Activated T-helper 17 cell treated with anti-CD3 and anti-CD28 coated beads, Interleukin-2, amount 50 U/mL, for 72 hours (primary cell): ENCODE measurements at regions not wholly inside any gene's neighbourhood (a gene's known extent, or its start where the extent isn't known, plus 50 kb on each side); places are given as distances from the start of the nearest gene placed in this dataset.
"Not testable (repeated sequence)": the region's sequence is repeated elsewhere in the genome, so short reads cannot be mapped to it uniquely, and the experiment has no call there.

Experiments used
- ATAC-seq: fragments of 150-1000 bp; cut with Tn5 transposase; replicated peaks from 2 replicates; pipeline ENCODE4 v1.10.0; 2021; ENCODE audit warnings: mild to moderate bottlenecking, moderate library complexity
- H3K27ac Mint-ChIP-seq: one replicate; pipeline ENCODE4 v1.8.0; 2022; ENCODE audit warnings: mixed read lengths
- H3K27me3 Mint-ChIP-seq: one replicate; pipeline ENCODE4 v1.8.0; 2022; ENCODE audit warnings: mixed read lengths
- H3K36me3 Mint-ChIP-seq: one replicate; pipeline ENCODE4 v1.8.0; 2022; ENCODE audit warnings: low read depth, mild to moderate bottlenecking, mixed read lengths
- H3K4me1 Mint-ChIP-seq: one replicate; pipeline ENCODE4 v1.8.0; 2022; ENCODE audit warnings: mixed read lengths
- H3K4me3 Mint-ChIP-seq: one replicate; pipeline ENCODE4 v1.8.0; 2022; ENCODE audit warnings: mild to moderate bottlenecking, mixed read lengths
- H3K9me3 Mint-ChIP-seq: one replicate; pipeline ENCODE4 v1.8.0; 2022; ENCODE audit warnings: mixed read lengths

- H3K4me3 Mint-ChIP-seq = no peak overlapping the region
- ATAC-seq = no peak
- H3K4me1 Mint-ChIP-seq = no peaks in the 10 kb centered on the region
- H3K36me3 Mint-ChIP-seq = no peaks in the 10 kb centered on the region
- H3K27ac Mint-ChIP-seq = no peak overlapping the region
- H3K9me3 Mint-ChIP-seq = peaks cover 22% of the 10 kb centered on the region
- no peaks in the 10 kb centered on the region for H3K27me3 Mint-ChIP-seq
These were observed 612.3 kb downstream of the KCNH5 start for GRCh38 chr14:62432955-62433354.

- Mint-ChIP-seq H3K4me3 (no peak overlapping the region), H3K27ac (no peak overlapping the region), H3K4me1 (no peaks in the 10 kb centered on the region), H3K36me3 (no peaks in the 10 kb centered on the region), H3K27me3 (no peaks in the 10 kb centered on the region), H3K9me3 (peaks cover 31% of the 10 kb centered on the region)
- no peak for ATAC-seq
These were observed 609.0 kb downstream of the KCNH5 start for GRCh38 chr14:62436261-62436660.

- Mint-ChIP-seq H3K4me3 (no peak overlapping the region), H3K36me3 (no peaks in the 10 kb centered on the region), H3K4me1 (no peaks in the 10 kb centered on the region), H3K9me3 (peaks cover 19% of the 10 kb centered on the region), H3K27ac (no peak overlapping the region), H3K27me3 (no peaks in the 10 kb centered on the region)
- no peak for ATAC-seq
These were observed 606.0 kb downstream of the KCNH5 start for GRCh38 chr14:62439210-62439609.

- Mint-ChIP-seq H3K27me3 (no peaks in the 10 kb centered on the region), H3K36me3 (no peaks in the 10 kb centered on the region), H3K4me3 (no peak overlapping the region), H3K27ac (no peak overlapping the region), H3K4me1 (no peaks in the 10 kb centered on the region), H3K9me3 (peaks cover 9% of the 10 kb centered on the region)
- no peak for ATAC-seq
These were observed 601.5 kb downstream of the KCNH5 start for GRCh38 chr14:62443796-62444195.

- H3K4me1 Mint-ChIP-seq = no peaks in the 10 kb centered on the region
These were observed 599.7 kb downstream of the KCNH5 start for GRCh38 chr14:62445570-62445969.

GRCh38 chr14:62451221-62451620 lies 594.0 kb downstream of the KCNH5 start:
- H3K27ac Mint-ChIP-seq = no peak overlapping the region
- peaks cover 3% of the 10 kb centered on the region for H3K9me3 Mint-ChIP-seq
- no peaks in the 10 kb centered on the region for H3K36me3 Mint-ChIP-seq
- no peaks in the 10 kb centered on the region for H3K4me1 Mint-ChIP-seq
- H3K27me3 Mint-ChIP-seq = no peaks in the 10 kb centered on the region
- no peak overlapping the region for H3K4me3 Mint-ChIP-seq
- ATAC-seq = no peak

More at GRCh38 chr14:62445570-62445969, 599.7 kb downstream of the KCNH5 start:
- no peak overlapping the region for H3K27ac Mint-ChIP-seq
- no peaks in the 10 kb centered on the region for H3K9me3 Mint-ChIP-seq
- no peak overlapping the region for H3K4me3 Mint-ChIP-seq
- ATAC-seq = no peak
- H3K36me3 Mint-ChIP-seq = no peaks in the 10 kb centered on the region
- no peaks in the 10 kb centered on the region for H3K27me3 Mint-ChIP-seq

- H3K27ac Mint-ChIP-seq = no peak overlapping the region
- no peaks in the 10 kb centered on the region for H3K4me1 Mint-ChIP-seq
- no peak for ATAC-seq
- peaks cover 7% of the 10 kb centered on the region for H3K9me3 Mint-ChIP-seq
- H3K4me3 Mint-ChIP-seq = no peak overlapping the region
- H3K36me3 Mint-ChIP-seq = no peaks in the 10 kb centered on the region
- H3K27me3 Mint-ChIP-seq = no peaks in the 10 kb centered on the region
These were observed 592.0 kb downstream of the KCNH5 start for GRCh38 chr14:62453226-62453625.

GRCh38 chr14:62455446-62455845 lies 589.8 kb downstream of the KCNH5 start:
- H3K4me3 Mint-ChIP-seq = no peak overlapping the region
- no peaks in the 10 kb centered on the region for H3K4me1 Mint-ChIP-seq
- no peak for ATAC-seq
- H3K27ac Mint-ChIP-seq = no peak overlapping the region
- no peaks in the 10 kb centered on the region for H3K36me3 Mint-ChIP-seq
- no peaks in the 10 kb centered on the region for H3K27me3 Mint-ChIP-seq
- peaks cover 7% of the 10 kb centered on the region for H3K9me3 Mint-ChIP-seq

- no peaks in the 10 kb centered on the region for H3K4me1 Mint-ChIP-seq
- H3K36me3 Mint-ChIP-seq = no peaks in the 10 kb centered on the region
- H3K4me3 Mint-ChIP-seq = no peak overlapping the region
- H3K9me3 Mint-ChIP-seq = peaks cover 7% of the 10 kb centered on the region
- no peak for ATAC-seq
- no peaks in the 10 kb centered on the region for H3K27me3 Mint-ChIP-seq
- no peak overlapping the region for H3K27ac Mint-ChIP-seq
These were observed 582.3 kb downstream of the KCNH5 start for GRCh38 chr14:62462988-62463387.

GRCh38 chr14:62468946-62469345 lies 576.3 kb downstream of the KCNH5 start:
- ATAC-seq = no peak
- H3K4me3 Mint-ChIP-seq = no peak overlapping the region
- peaks cover 10% of the 10 kb centered on the region for H3K9me3 Mint-ChIP-seq
- H3K36me3 Mint-ChIP-seq = no peaks in the 10 kb centered on the region
- no peaks in the 10 kb centered on the region for H3K4me1 Mint-ChIP-seq
- no peaks in the 10 kb centered on the region for H3K27me3 Mint-ChIP-seq
- H3K27ac Mint-ChIP-seq = no peak overlapping the region

GRCh38 chr14:62470935-62471334 lies 574.3 kb downstream of the KCNH5 start:
- H3K27ac Mint-ChIP-seq = no peak overlapping the region
- H3K36me3 Mint-ChIP-seq = no peaks in the 10 kb centered on the region
- H3K9me3 Mint-ChIP-seq = peaks cover 8% of the 10 kb centered on the region

GRCh38 chr14:62491146-62491545 lies 554.1 kb downstream of the KCNH5 start:
- H3K27ac Mint-ChIP-seq = no peak overlapping the region
- H3K9me3 Mint-ChIP-seq = peaks cover 11% of the 10 kb centered on the region
- H3K36me3 Mint-ChIP-seq = no peaks in the 10 kb centered on the region
- H3K4me1 Mint-ChIP-seq = no peaks in the 10 kb centered on the region
- no peaks in the 10 kb centered on the region for H3K27me3 Mint-ChIP-seq
- no peak overlapping the region for H3K4me3 Mint-ChIP-seq
- ATAC-seq = no peak

More at GRCh38 chr14:62470935-62471334, 574.3 kb downstream of the KCNH5 start:
- H3K4me1 Mint-ChIP-seq = no peaks in the 10 kb centered on the region
- no peak overlapping the region for H3K4me3 Mint-ChIP-seq
- no peak for ATAC-seq
- H3K27me3 Mint-ChIP-seq = no peaks in the 10 kb centered on the region

GRCh38 chr14:62497708-62498107 lies 547.5 kb downstream of the KCNH5 start:
- H3K4me1 Mint-ChIP-seq = no peaks in the 10 kb centered on the region
- no peaks in the 10 kb centered on the region for H3K27me3 Mint-ChIP-seq
- no peak overlapping the region for H3K27ac Mint-ChIP-seq
- H3K4me3 Mint-ChIP-seq = no peak overlapping the region
- no peaks in the 10 kb centered on the region for H3K36me3 Mint-ChIP-seq
- peaks cover 27% of the 10 kb centered on the region for H3K9me3 Mint-ChIP-seq
- ATAC-seq = no peak

- Mint-ChIP-seq H3K36me3 (no peaks in the 10 kb centered on the region), H3K4me1 (no peaks in the 10 kb centered on the region), H3K27me3 (no peaks in the 10 kb centered on the region), H3K27ac (no peak overlapping the region), H3K9me3 (peaks cover 16% of the 10 kb centered on the region), H3K4me3 (no peak overlapping the region)
- no peak for ATAC-seq
These were observed 544.1 kb downstream of the KCNH5 start for GRCh38 chr14:62501021-62501750.

- no peaks in the 10 kb centered on the region for H3K36me3 Mint-ChIP-seq
- no peaks in the 10 kb centered on the region for H3K4me1 Mint-ChIP-seq
- H3K27me3 Mint-ChIP-seq = no peaks in the 10 kb centered on the region
- no peak overlapping the region for H3K4me3 Mint-ChIP-seq
- peaks cover 17% of the 10 kb centered on the region for H3K9me3 Mint-ChIP-seq
- ATAC-seq = no peak
- no peak overlapping the region for H3K27ac Mint-ChIP-seq
These were observed 540.2 kb downstream of the KCNH5 start for GRCh38 chr14:62505045-62505444.

GRCh38 chr14:62521309-62521708 lies 523.9 kb downstream of the KCNH5 start:
- H3K27me3 Mint-ChIP-seq, H3K4me1 Mint-ChIP-seq, H3K27ac Mint-ChIP-seq, H3K36me3 Mint-ChIP-seq, ATAC-seq, H3K4me3 Mint-ChIP-seq: not testable (repeated sequence)
- peaks cover 16% of the 10 kb centered on the region for H3K9me3 Mint-ChIP-seq
